ENCODE measurements at regions not wholly inside any gene's neighbourhood (a gene's known extent, or its start where the extent isn't known, plus 50 kb on each side); places are given as distances from the start of the nearest gene placed in this dataset.

DNA sequence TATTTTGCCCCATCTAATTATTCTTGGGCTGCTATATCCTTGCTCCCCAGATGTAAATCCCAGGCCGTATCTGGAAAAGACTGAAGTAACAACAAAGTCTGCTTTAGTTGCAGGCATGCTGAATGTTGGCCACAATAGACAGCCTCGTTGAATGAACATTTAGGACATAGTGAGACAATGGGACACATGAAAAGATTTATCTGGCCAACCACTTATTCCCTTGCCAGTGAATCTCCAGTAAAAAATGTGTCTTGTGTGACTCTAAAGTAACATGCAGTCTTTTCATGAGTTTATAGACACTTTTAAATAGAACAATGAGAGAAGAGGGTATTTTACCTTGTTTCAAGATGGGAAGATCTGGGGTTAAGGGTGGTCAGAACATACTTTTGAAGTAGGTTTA lies 60.2 kb upstream of the STXBP6 start:
- no peak for DNase-seq
- Histone ChIP-seq H3K27ac (no peak overlapping the region), H3K36me3 (replicated peaks) (no peaks in the 10 kb centered on the region), H3K27me3 (replicated peaks) (no peaks in the 10 kb centered on the region), H3K4me3 (ENCODE audit: low read depth, low read length) (no peak overlapping the region)
- in situ Hi-C loops (cut with HindIII; ENCODE audit: low pct_ligation_motif_present, low sequenced_read_pairs) = no loop called here
- TF ChIP-seq, protein P1, sequence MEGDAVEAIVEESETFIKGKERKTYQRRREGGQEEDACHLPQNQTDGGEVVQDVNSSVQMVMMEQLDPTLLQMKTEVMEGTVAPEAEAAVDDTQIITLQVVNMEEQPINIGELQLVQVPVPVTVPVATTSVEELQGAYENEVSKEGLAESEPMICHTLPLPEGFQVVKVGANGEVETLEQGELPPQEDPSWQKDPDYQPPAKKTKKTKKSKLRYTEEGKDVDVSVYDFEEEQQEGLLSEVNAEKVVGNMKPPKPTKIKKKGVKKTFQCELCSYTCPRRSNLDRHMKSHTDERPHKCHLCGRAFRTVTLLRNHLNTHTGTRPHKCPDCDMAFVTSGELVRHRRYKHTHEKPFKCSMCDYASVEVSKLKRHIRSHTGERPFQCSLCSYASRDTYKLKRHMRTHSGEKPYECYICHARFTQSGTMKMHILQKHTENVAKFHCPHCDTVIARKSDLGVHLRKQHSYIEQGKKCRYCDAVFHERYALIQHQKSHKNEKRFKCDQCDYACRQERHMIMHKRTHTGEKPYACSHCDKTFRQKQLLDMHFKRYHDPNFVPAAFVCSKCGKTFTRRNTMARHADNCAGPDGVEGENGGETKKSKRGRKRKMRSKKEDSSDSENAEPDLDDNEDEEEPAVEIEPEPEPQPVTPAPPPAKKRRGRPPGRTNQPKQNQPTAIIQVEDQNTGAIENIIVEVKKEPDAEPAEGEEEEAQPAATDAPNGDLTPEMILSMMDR (IDR thresholded peaks at IDR 0.05; ENCODE audit: low read depth, low read length, missing control alignments) = no peak

DNA sequence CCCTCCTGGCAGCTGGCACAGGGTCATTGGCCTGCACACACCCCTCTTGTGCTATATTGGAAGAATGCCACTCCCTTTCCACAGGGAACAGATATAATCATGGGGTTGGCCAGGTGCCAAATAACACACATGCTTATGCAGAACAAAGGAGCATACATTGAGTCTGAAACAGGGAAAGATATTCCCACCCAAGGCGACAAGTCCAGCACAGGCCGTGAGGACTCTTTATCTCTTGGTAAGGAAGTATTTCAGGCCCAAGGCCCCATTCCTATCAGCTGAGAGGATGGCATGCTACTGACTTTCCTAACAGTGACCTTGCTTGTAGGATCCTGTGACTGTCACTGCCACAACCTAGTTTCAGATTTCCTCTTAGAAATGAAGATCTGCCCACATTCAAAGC lies 59.0 kb upstream of the STXBP6 start:
- TF ChIP-seq, protein P1 (IDR thresholded peaks at IDR 0.05; ENCODE audit: low read depth, low read length, missing control alignments) = no peak
- in situ Hi-C loops (cut with HindIII; ENCODE audit: low pct_ligation_motif_present, low sequenced_read_pairs) = no loop called here
- Histone ChIP-seq H3K27ac (no peak overlapping the region), H3K27me3 (replicated peaks) (no peaks in the 10 kb centered on the region), H3K36me3 (replicated peaks) (no peaks in the 10 kb centered on the region), H3K4me3 (ENCODE audit: low read depth, low read length) (no peak overlapping the region)
- no peak for DNase-seq

DNA sequence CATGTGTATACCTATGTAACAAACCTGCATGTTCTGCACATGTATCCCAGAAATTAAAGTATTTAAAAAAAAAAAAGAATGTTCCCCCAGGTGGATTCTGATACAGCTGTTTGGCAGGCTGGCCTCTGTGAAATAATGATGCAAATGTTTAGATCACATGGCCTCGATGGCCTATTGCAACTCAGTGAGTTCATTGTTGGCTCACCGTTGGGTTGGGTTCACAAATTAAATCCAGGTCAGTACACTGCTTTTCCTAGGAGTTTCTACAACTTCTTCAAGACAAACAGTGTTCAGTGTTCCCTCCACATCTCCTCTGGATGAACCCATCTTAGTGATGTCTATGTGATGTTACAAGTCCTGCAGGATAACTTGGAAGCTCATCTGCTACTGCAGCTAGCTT lies 58.3 kb upstream of the STXBP6 start:
- H3K27me3 ChIP-seq (replicated peaks) = no peaks in the 10 kb centered on the region
- DNase-seq = no peak
- no peak overlapping the region for H3K27ac ChIP-seq
- in situ Hi-C loops (cut with HindIII; ENCODE audit: low pct_ligation_motif_present, low sequenced_read_pairs) = no loop called here
- H3K36me3 ChIP-seq (replicated peaks) = no peaks in the 10 kb centered on the region
- no peak overlapping the region for H3K4me3 ChIP-seq (ENCODE audit: low read depth, low read length)
- TF ChIP-seq, protein P1 (IDR thresholded peaks at IDR 0.05; ENCODE audit: low read depth, low read length, missing control alignments) = no peak

DNA sequence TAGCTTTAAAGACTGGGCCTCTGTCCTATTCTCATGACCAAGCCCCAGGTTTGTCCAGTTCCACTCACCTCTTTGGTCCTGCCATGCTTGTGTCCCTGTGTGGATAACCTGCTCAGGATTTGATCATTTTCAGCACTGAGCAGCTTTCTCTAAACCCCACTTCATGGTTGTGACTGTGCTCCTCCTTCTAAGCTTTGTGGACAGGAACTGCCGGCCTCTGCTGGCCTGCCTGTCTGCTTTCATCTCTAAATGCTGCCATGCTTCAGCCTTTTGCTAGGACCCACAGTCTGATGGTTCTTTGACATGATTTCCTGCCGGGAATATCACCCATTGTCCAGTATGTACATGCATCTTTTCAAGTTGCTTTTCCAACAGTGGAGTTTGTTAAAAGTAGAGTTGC lies 53.9 kb upstream of the STXBP6 start:
- in situ Hi-C loops (cut with HindIII; ENCODE audit: low pct_ligation_motif_present, low sequenced_read_pairs) = no loop called here
- TF ChIP-seq, protein P1 (IDR thresholded peaks at IDR 0.05; ENCODE audit: low read depth, low read length, missing control alignments) = no peak

DNA sequence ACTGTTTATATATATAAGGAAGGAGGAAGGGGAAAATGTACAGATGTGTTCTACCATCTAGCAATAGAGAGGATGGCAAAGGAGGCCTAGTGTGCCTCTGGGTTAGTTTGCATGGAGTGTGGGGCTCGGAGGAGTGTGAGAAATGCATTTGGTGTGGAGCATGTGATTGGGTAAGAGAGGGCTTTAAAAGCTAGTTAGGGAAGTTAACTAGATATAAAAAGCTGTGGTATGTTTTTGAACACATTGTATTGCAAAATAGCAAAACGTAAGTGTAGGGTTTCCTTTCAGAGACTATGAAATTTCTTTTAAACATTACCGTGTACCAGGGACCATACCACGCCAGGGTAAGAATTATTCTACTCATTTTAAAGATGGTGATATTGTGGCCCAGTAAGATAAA lies 53.3 kb upstream of the STXBP6 start:
- DNase-seq = no peak
- TF ChIP-seq, protein P1 (IDR thresholded peaks at IDR 0.05; ENCODE audit: low read depth, low read length, missing control alignments) = no peak
- in situ Hi-C loops (cut with HindIII; ENCODE audit: low pct_ligation_motif_present, low sequenced_read_pairs) = no loop called here

More for the DNA sequence above, 53.9 kb upstream of the STXBP6 start:
- Histone ChIP-seq H3K4me3 (ENCODE audit: low read depth, low read length) (no peak overlapping the region), H3K27ac (no peak overlapping the region), H3K27me3 (replicated peaks) (no peaks in the 10 kb centered on the region), H3K36me3 (replicated peaks) (no peaks in the 10 kb centered on the region)
- no peak for DNase-seq

DNA sequence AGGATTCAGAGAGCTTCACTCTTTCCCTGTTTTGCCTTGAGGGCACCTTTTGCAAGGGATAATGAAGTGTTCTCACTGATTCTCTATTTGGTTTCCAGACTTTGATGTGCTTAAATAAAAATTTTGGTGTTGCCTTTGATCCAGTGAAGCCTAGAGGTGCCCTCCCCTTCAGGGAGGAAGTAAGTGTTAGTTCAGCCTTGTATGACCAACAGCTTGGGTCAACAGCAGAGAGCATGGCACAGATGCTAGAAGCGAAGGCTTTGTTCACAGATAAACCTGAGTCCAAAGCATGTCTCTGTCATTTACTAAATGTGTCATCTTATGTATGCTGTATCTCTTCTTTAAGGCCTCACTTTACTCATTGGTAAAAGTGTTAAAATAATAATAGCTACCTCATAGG lies 52.8 kb upstream of the STXBP6 start:
- in situ Hi-C loops (cut with HindIII; ENCODE audit: low pct_ligation_motif_present, low sequenced_read_pairs) = no loop called here
- no peaks in the 10 kb centered on the region for H3K27me3 ChIP-seq (replicated peaks)
- TF ChIP-seq, protein P1 (IDR thresholded peaks at IDR 0.05; ENCODE audit: low read depth, low read length, missing control alignments) = no peak
- DNase-seq = no peak
- H3K4me3 ChIP-seq (ENCODE audit: low read depth, low read length) = no peak overlapping the region
- H3K36me3 ChIP-seq (replicated peaks) = no peaks in the 10 kb centered on the region
- no peak overlapping the region for H3K27ac ChIP-seq

More for the DNA sequence above, 53.3 kb upstream of the STXBP6 start:
- Histone ChIP-seq H3K36me3 (replicated peaks) (no peaks in the 10 kb centered on the region), H3K27me3 (replicated peaks) (no peaks in the 10 kb centered on the region), H3K27ac (no peak overlapping the region), H3K4me3 (ENCODE audit: low read depth, low read length) (no peak overlapping the region)

Data from brain microvascular endothelial cell (primary cell).